ENCODE measurements at regions not wholly inside any gene's neighbourhood (a gene's known extent, or its start where the extent isn't known, plus 50 kb on each side); places are given as distances from the start of the nearest gene placed in this dataset.

GRCh38 chr10:84588426-84588825 is 260.0 kb downstream of the CCSER2 start:
- TF ChIP-seq POLR2A (IDR thresholded peaks at IDR 0.05) (no peak), CTCF (IDR thresholded peaks at IDR 0.05) (no peak)
- DNase-seq: no peak
- no peaks in the 10 kb centered on the region for H3K4me1 ChIP-seq
- intact Hi-C loops (cut with DNase I): no loop called here
- H3K27ac ChIP-seq: no peak overlapping the region
- 29 to 80% methylated on average over 1 to 5 of the region's 5 CpGs for WGBS, 2 donors
- H3K4me3 ChIP-seq: no peak overlapping the region
- peaks cover 0 to 8% (median 0%) of the 10 kb centered on the region in 4 donors for H3K27me3 ChIP-seq
- H3K36me3 ChIP-seq: no peaks in the 10 kb centered on the region
- H3K9me3 ChIP-seq: no peaks in the 10 kb centered on the region

- no peak for DNase-seq
- 57 to 60% methylated on average over 1 of the region's 2 CpGs for WGBS, 2 donors
These were observed 260.6 kb downstream of the CCSER2 start for GRCh38 chr10:84588971-84589370.

GRCh38 chr10:84589526-84590205 is 261.3 kb downstream of the CCSER2 start:
- no peak overlapping the region for H3K27ac ChIP-seq
- no peaks in the 10 kb centered on the region for H3K36me3 ChIP-seq
- no peak overlapping the region for H3K4me3 ChIP-seq
- H3K9me3 ChIP-seq: no peaks in the 10 kb centered on the region
- H3K27me3 ChIP-seq: peaks cover 0 to 8% (median 0%) of the 10 kb centered on the region in 4 donors
- 61 to 100% methylated on average over 2 to 3 of the region's 4 CpGs for WGBS, 2 donors
- no peak for TF ChIP-seq CTCF (IDR thresholded peaks at IDR 0.05)
- TF ChIP-seq POLR2A (IDR thresholded peaks at IDR 0.05): no peak
- no peak for DNase-seq
- intact Hi-C loops (cut with DNase I): no loop called here
- no peaks in the 10 kb centered on the region for H3K4me1 ChIP-seq

More at GRCh38 chr10:84588971-84589370, 260.6 kb downstream of the CCSER2 start:
- no peaks in the 10 kb centered on the region for H3K4me1 ChIP-seq
- no peak overlapping the region for H3K27ac ChIP-seq
- TF ChIP-seq POLR2A (IDR thresholded peaks at IDR 0.05) (no peak), CTCF (IDR thresholded peaks at IDR 0.05) (no peak)
- no peaks in the 10 kb centered on the region for H3K36me3 ChIP-seq
- H3K27me3 ChIP-seq: peaks cover 0 to 8% (median 0%) of the 10 kb centered on the region in 4 donors
- H3K9me3 ChIP-seq: no peaks in the 10 kb centered on the region
- no peak overlapping the region for H3K4me3 ChIP-seq
- intact Hi-C loops (cut with DNase I): no loop called here

- peaks cover 0 to 8% (median 0%) of the 10 kb centered on the region in 4 donors for H3K27me3 ChIP-seq
- 41 to 44% methylated on average over 10 to 13 of the region's 14 CpGs for WGBS, 2 donors
- no peak for DNase-seq
- H3K4me1 ChIP-seq: no peaks in the 10 kb centered on the region
- H3K27ac ChIP-seq: no peak overlapping the region
- no peaks in the 10 kb centered on the region for H3K36me3 ChIP-seq
- no peaks in the 10 kb centered on the region for H3K9me3 ChIP-seq
- intact Hi-C loops (cut with DNase I): no loop called here
- TF ChIP-seq POLR2A (IDR thresholded peaks at IDR 0.05) (no peak), CTCF (IDR thresholded peaks at IDR 0.05) (no peak)
- H3K4me3 ChIP-seq: no peak overlapping the region
These were observed 262.2 kb downstream of the CCSER2 start for GRCh38 chr10:84590327-84591193.

GRCh38 chr10:84593506-84593905 is 265.1 kb downstream of the CCSER2 start:
- no peak overlapping the region for H3K4me3 ChIP-seq
- intact Hi-C loops (cut with DNase I): no loop called here

More at GRCh38 chr10:84593506-84593905, 265.1 kb downstream of the CCSER2 start:
- 68 to 76% methylated on average over 5 to 7 of the region's 7 CpGs for WGBS, 2 donors
- Histone ChIP-seq H3K27me3 (peaks cover 0 to 19% (median 0%) of the 10 kb centered on the region in 4 donors), H3K36me3 (no peaks in the 10 kb centered on the region), H3K9me3 (no peaks in the 10 kb centered on the region), H3K4me1 (no peaks in the 10 kb centered on the region), H3K27ac (no peak overlapping the region)
- no peak for DNase-seq
- TF ChIP-seq POLR2A (IDR thresholded peaks at IDR 0.05): no peak
- no peak for TF ChIP-seq CTCF (IDR thresholded peaks at IDR 0.05)
